ENCODE measurements at regions not wholly inside any gene's neighbourhood (a gene's known extent, or its start where the extent isn't known, plus 50 kb on each side); places are given as distances from the start of the nearest gene placed in this dataset.

DNA sequence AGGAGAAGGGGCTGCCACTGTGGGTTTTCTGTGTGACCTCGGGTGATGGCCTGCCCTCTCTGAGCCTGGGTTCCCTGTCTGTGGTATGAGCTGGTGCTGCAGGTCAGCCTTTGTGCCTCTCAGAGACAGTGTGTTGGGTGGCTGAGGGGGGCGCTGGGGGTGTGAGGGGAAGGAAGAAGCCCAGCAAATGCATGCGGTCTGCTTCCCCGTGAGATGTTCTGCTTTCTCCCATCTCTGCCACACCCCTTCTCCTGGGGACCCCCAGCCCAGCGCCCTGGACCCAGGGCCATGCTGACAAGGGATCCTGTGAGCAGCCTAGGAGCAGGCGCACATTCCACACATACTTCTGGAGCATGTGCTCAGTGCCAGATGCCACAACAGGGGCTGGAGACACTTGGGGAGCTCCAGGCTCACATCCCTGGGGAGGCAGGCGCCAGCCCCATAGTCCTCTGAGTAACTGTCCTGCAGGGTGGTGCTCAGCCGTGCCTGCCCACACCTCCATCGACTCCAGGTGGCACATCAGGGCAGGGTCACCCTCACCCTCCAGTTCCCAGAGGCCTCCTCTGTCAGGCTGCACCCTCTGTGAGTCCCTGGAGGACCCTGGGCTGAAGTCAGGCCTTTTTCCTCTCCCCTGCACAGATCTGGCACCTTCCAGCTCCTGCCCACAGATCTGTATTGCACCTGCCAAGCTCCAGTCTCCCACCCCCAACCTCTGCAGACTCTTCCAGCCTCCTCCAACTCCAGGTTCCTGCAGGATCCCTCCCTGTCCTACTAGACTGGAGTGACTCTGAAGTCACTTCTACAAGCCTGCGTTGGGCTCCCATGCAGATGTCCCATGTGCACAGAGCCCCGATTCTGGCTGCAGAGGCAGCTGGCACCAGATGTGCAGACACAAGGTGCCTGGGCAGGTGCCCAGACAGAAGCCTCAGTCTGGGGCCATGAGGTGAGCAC, 205.6 kb downstream of the KIF26A start:
- peaks cover 0 to 21% (median 2%) of the 10 kb centered on the region in 5 experiments for H3K27me3 ChIP-seq (replicated peaks in 2 of 5; ENCODE audit: control insufficient read depth in 4 of 5, insufficient read depth in 5 of 5, low read length in 4 of 5)
- H3K4me1 ChIP-seq (ENCODE audit: control extremely low read depth in 1 of 4, control insufficient read depth in 4 of 4, insufficient read depth in 4 of 4, low read length in 3 of 4): no peaks in the 10 kb centered on the region
- POLR2A ChIA-PET: no interaction called here
- H3K9me3 ChIP-seq (ENCODE audit: control extremely low read depth in 1 of 5, control insufficient read depth in 4 of 5, insufficient read depth in 2 of 5, low read depth in 1 of 5, low read length in 4 of 5): peaks cover 0 to 2% (median 0%) of the 10 kb centered on the region in 5 experiments
- no peak overlapping the region for H3K27ac ChIP-seq (ENCODE audit: insufficient read depth in 1 of 2, low read depth in 1 of 2, low read length in 2 of 2, poor library complexity in 1 of 2, severe bottlenecking in 2 of 2)
- CTCF ChIA-PET: no interaction called here
- H3K4me3 ChIP-seq (ENCODE audit: control insufficient read depth in 1 of 7, extremely low read depth in 1 of 7, insufficient read depth in 4 of 7, low read depth in 2 of 7, low read length in 6 of 7): no peak overlapping the region
- H3K36me3 ChIP-seq (ENCODE audit: control insufficient read depth in 4 of 4, insufficient read depth in 4 of 4, low read length in 3 of 4): no peaks in the 10 kb centered on the region
- WGBS (ENCODE audit: insufficient coverage): 79% methylated on average over 9 of the region's 11 CpGs
- no peak for DNase-seq

DNA sequence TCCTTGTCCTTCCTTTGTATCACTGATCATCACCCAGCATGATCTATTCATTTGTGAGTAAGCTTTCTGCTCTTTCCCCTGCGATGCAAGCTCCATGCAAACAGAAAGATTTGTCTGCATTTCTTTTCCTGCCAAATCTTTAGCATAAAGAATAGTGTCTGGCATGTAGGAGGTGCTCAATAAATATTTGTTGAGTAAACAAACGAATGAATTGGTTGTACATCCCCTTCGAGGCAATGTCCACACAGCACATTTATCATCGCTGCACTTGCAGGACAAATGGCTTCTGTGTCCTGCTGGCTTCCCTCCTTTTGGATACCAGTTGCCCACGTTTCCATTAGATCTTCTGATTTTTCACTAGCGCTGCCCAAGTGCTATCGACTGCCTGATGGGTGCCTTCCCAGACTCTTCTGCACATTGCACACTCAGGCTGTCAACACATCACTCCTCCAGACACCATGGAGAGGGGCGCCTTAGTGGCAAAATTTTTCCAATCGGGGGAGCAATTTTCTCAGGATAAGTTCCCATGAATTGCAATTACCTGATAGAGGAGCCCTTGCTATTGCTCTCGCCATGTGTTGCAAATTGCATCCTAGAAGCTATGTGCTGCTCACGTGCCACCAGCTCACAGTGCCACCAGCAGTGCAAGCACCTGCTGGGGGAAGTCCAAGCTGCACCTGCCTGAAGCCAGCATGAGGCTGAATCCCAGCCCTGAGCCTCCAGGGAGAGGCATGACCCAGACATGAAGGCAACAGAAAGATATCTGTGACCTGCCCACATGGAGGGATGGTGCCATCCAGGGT, 206.6 kb downstream of the KIF26A start:
- POLR2A ChIA-PET: no interaction called here
- DNase-seq: no peak
- Histone ChIP-seq H3K4me1 (ENCODE audit: control extremely low read depth in 1 of 4, control insufficient read depth in 4 of 4, insufficient read depth in 4 of 4, low read length in 3 of 4) (no peaks in the 10 kb centered on the region), H3K27ac (ENCODE audit: insufficient read depth in 1 of 2, low read depth in 1 of 2, low read length in 2 of 2, poor library complexity in 1 of 2, severe bottlenecking in 2 of 2) (no peak overlapping the region), H3K27me3 (replicated peaks in 2 of 5; ENCODE audit: control insufficient read depth in 4 of 5, insufficient read depth in 5 of 5, low read length in 4 of 5) (peaks cover 0 to 13% (median 2%) of the 10 kb centered on the region in 5 experiments), H3K36me3 (ENCODE audit: control insufficient read depth in 4 of 4, insufficient read depth in 4 of 4, low read length in 3 of 4) (no peaks in the 10 kb centered on the region), H3K9me3 (ENCODE audit: control extremely low read depth in 1 of 5, control insufficient read depth in 4 of 5, insufficient read depth in 2 of 5, low read depth in 1 of 5, low read length in 4 of 5) (peaks cover 0 to 4% (median 0%) of the 10 kb centered on the region in 5 experiments), H3K4me3 (ENCODE audit: control insufficient read depth in 1 of 7, extremely low read depth in 1 of 7, insufficient read depth in 4 of 7, low read depth in 2 of 7, low read length in 6 of 7) (no peak overlapping the region)
- CTCF ChIA-PET: no interaction called here
- WGBS (ENCODE audit: insufficient coverage): 94% methylated on average over 10 of the region's 11 CpGs

DNA sequence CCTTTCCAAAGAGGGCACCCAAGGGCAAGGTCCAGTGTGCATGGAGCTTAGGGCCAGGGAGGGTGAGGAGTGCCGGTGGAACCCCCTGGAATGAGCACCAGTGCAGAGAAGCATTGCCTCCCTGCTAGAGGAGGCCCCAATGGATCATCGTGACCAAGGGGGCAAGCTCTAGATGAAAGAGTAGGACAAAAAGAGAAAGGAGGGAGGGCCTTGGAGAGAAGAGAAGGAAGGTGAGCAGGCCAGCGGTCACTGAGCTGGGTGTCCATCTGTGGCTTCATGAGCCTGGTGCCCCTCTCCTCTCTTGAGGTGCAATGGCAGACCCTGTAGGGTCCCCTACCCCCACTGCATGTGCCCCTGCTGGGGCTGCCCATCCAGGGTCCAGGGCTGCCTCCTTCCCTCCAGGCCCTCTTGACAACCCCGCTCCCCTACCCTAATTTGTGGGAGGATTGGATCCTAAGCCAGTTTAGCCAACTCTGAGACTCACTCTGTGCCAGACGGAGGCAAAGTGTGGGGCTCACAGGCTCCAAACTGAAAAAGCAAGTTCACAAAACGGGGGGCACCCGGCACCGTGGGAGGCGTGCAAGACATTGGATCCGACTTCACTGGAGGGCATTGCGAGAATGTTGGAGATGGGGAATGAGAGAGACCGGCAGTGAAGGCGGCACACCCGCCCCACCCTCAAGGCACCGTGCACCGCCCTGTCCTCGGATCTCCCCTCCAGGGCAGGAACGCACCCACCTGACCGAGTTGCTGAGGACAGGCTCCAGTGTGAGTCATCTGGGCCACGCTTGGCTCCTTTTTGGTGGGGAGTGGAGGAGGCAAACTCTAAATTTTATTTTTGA, 207.5 kb downstream of the KIF26A start:
- no peak for DNase-seq
- CTCF ChIA-PET: no interaction called here
- H3K9me3 ChIP-seq (ENCODE audit: control extremely low read depth in 1 of 5, control insufficient read depth in 4 of 5, insufficient read depth in 2 of 5, low read depth in 1 of 5, low read length in 4 of 5): peaks cover 0 to 4% (median 0%) of the 10 kb centered on the region in 5 experiments
- H3K27me3 ChIP-seq (replicated peaks in 2 of 5; ENCODE audit: control insufficient read depth in 4 of 5, insufficient read depth in 5 of 5, low read length in 4 of 5): peaks cover 0 to 11% (median 2%) of the 10 kb centered on the region in 5 experiments
- H3K36me3 ChIP-seq (ENCODE audit: control insufficient read depth in 4 of 4, insufficient read depth in 4 of 4, low read length in 3 of 4): no peaks in the 10 kb centered on the region
- no peak overlapping the region for H3K4me3 ChIP-seq (ENCODE audit: control insufficient read depth in 1 of 7, extremely low read depth in 1 of 7, insufficient read depth in 4 of 7, low read depth in 2 of 7, low read length in 6 of 7)
- WGBS (ENCODE audit: insufficient coverage): 95% methylated on average over 17 of the region's 20 CpGs
- POLR2A ChIA-PET: interaction anchor here (0.7 kb wide), 1 partner anchor 590 kb away, joined by 3 read pairs; no protein-coding TSS in a partner anchor
- H3K4me1 ChIP-seq (ENCODE audit: control extremely low read depth in 1 of 4, control insufficient read depth in 4 of 4, insufficient read depth in 4 of 4, low read length in 3 of 4): no peaks in the 10 kb centered on the region
- H3K27ac ChIP-seq (ENCODE audit: insufficient read depth in 1 of 2, low read depth in 1 of 2, low read length in 2 of 2, poor library complexity in 1 of 2, severe bottlenecking in 2 of 2): no peak overlapping the region

DNA sequence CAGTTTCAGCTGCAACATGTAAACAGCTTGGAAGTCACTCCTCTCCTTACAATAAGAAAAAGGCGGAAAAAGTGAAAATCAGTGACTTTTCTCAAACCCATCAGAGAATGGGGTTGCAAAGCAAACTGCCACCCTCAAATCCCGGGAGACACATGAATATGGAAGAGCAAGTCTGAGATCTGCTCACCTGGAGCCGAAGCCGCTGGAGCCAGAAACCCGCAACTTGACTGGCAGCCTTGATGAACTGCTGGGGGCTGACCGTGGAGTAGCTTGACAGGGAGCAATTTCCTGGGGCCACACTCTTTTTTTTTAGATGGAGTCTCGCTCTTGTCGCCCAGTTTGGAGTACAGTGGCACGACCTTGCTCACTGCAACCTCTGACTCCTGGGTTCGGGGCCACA, 208.2 kb downstream of the KIF26A start:
- H3K4me3 ChIP-seq (ENCODE audit: control insufficient read depth in 1 of 7, extremely low read depth in 1 of 7, insufficient read depth in 4 of 7, low read depth in 2 of 7, low read length in 6 of 7): no peak overlapping the region
- ChIA-PET POLR2A (interaction anchor here (0.7 kb wide), 1 partner anchor 589 kb away, joined by 3 read pairs; no protein-coding TSS in a partner anchor), CTCF (no interaction called here)
- no peak for DNase-seq
- H3K27me3 ChIP-seq (replicated peaks in 2 of 5; ENCODE audit: control insufficient read depth in 4 of 5, insufficient read depth in 5 of 5, low read length in 4 of 5): peaks cover 0 to 10% (median 2%) of the 10 kb centered on the region in 5 experiments
- no peaks in the 10 kb centered on the region for H3K36me3 ChIP-seq (ENCODE audit: control insufficient read depth in 4 of 4, insufficient read depth in 4 of 4, low read length in 3 of 4)
- 87% methylated on average over 9 of the region's 10 CpGs for WGBS (ENCODE audit: insufficient coverage)
- H3K9me3 ChIP-seq (ENCODE audit: control extremely low read depth in 1 of 5, control insufficient read depth in 4 of 5, insufficient read depth in 2 of 5, low read depth in 1 of 5, low read length in 4 of 5): peaks cover 0 to 4% (median 0%) of the 10 kb centered on the region in 5 experiments
- no peak overlapping the region for H3K27ac ChIP-seq (ENCODE audit: insufficient read depth in 1 of 2, low read depth in 1 of 2, low read length in 2 of 2, poor library complexity in 1 of 2, severe bottlenecking in 2 of 2)
- no peaks in the 10 kb centered on the region for H3K4me1 ChIP-seq (ENCODE audit: control extremely low read depth in 1 of 4, control insufficient read depth in 4 of 4, insufficient read depth in 4 of 4, low read length in 3 of 4)

DNA sequence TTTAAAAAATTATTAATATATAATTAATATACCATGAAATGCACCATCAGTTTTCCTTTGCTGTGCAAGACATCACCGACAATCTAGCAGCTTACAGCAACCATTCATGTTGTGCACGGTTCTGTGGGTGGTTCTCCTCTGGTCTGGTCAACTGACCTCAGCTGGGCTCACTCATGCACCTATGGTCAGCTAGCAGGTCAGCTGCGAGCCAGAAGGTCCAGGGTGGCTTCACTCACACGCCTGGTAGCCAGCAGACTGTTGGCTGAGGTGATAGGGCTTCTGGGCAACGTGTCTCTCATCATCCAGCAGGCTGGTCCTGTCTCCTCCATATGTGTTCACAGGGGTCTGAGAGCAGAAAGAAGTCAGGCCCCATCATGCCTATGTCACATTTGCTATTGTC, 210.4 kb downstream of the KIF26A start:
- Histone ChIP-seq H3K4me1 (ENCODE audit: control extremely low read depth in 1 of 4, control insufficient read depth in 4 of 4, insufficient read depth in 4 of 4, low read length in 3 of 4) (no peaks in the 10 kb centered on the region), H3K36me3 (ENCODE audit: control insufficient read depth in 4 of 4, insufficient read depth in 4 of 4, low read length in 3 of 4) (no peaks in the 10 kb centered on the region), H3K27ac (ENCODE audit: insufficient read depth in 1 of 2, low read depth in 1 of 2, low read length in 2 of 2, poor library complexity in 1 of 2, severe bottlenecking in 2 of 2) (no peak overlapping the region), H3K9me3 (ENCODE audit: control extremely low read depth in 1 of 5, control insufficient read depth in 4 of 5, insufficient read depth in 2 of 5, low read depth in 1 of 5, low read length in 4 of 5) (peaks cover 0 to 7% (median 0%) of the 10 kb centered on the region in 5 experiments), H3K27me3 (replicated peaks in 2 of 5; ENCODE audit: control insufficient read depth in 4 of 5, insufficient read depth in 5 of 5, low read length in 4 of 5) (peaks cover 0 to 13% (median 0%) of the 10 kb centered on the region in 5 experiments), H3K4me3 (ENCODE audit: control insufficient read depth in 1 of 7, extremely low read depth in 1 of 7, insufficient read depth in 4 of 7, low read depth in 2 of 7, low read length in 6 of 7) (no peak overlapping the region)
- no peak for DNase-seq
- 90% methylated on average over 3 of the region's 5 CpGs for WGBS (ENCODE audit: insufficient coverage)
- POLR2A ChIA-PET: no interaction called here
- CTCF ChIA-PET: no interaction called here

DNA sequence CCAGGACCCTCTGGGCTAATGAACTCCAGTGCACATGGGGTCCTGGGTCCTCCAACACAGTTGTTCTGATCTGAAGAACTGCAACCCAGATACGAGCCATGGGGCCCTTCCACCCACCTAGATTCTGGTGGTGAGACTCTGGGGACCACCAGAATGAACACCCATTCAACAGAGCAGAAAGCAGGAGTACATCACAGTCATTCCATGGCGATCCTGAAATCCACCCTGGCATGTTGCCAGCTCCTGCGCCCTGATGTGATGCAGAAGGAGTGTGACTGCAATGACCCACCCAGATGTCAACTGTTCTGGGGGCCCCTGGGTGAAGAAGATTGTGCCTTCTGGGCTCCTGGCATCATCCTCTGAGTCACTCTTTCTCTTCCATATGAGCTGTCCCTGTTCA, 211.6 kb downstream of the KIF26A start:
- WGBS (ENCODE audit: insufficient coverage): 88% methylated on average over 3 of the region's 3 CpGs

More for the DNA sequence above, 211.6 kb downstream of the KIF26A start:
- ChIA-PET CTCF (no interaction called here), POLR2A (no interaction called here)
- H3K4me3 ChIP-seq (ENCODE audit: control insufficient read depth in 1 of 7, extremely low read depth in 1 of 7, insufficient read depth in 4 of 7, low read depth in 2 of 7, low read length in 6 of 7): no peak overlapping the region
- peaks cover 0 to 11% (median 0%) of the 10 kb centered on the region in 5 experiments for H3K27me3 ChIP-seq (replicated peaks in 2 of 5; ENCODE audit: control insufficient read depth in 4 of 5, insufficient read depth in 5 of 5, low read length in 4 of 5)
- H3K9me3 ChIP-seq (ENCODE audit: control extremely low read depth in 1 of 5, control insufficient read depth in 4 of 5, insufficient read depth in 2 of 5, low read depth in 1 of 5, low read length in 4 of 5): peaks cover 0 to 7% (median 0%) of the 10 kb centered on the region in 5 experiments
- no peak for DNase-seq
- H3K4me1 ChIP-seq (ENCODE audit: control extremely low read depth in 1 of 4, control insufficient read depth in 4 of 4, insufficient read depth in 4 of 4, low read length in 3 of 4): peaks cover 0 to 3% (median 0%) of the 10 kb centered on the region in 4 experiments
- no peaks in the 10 kb centered on the region for H3K36me3 ChIP-seq (ENCODE audit: control insufficient read depth in 4 of 4, insufficient read depth in 4 of 4, low read length in 3 of 4)
- no peak overlapping the region for H3K27ac ChIP-seq (ENCODE audit: insufficient read depth in 1 of 2, low read depth in 1 of 2, low read length in 2 of 2, poor library complexity in 1 of 2, severe bottlenecking in 2 of 2)
